ENCODE measurements at regions not wholly inside any gene's neighbourhood (a gene's known extent, or its start where the extent isn't known, plus 50 kb on each side); places are given as distances from the start of the nearest gene placed in this dataset.
"Not testable (repeated sequence)": the region's sequence is repeated elsewhere in the genome, so short reads cannot be mapped to it uniquely, and the experiment has no call there.

GRCh38 chr12:87344699-87345098, 684.5 kb downstream of the C12orf50 start:
- intact Hi-C loops (cut with micrococcal nuclease) = no loop called here

GRCh38 chr12:87338681-87339080, 690.5 kb downstream of the C12orf50 start:
- intact Hi-C loops (cut with micrococcal nuclease) = no loop called here

- intact Hi-C loops (cut with micrococcal nuclease) = no loop called here
Measured at GRCh38 chr12:87336814-87337336, 692.3 kb downstream of the C12orf50 start.

- intact Hi-C loops (cut with micrococcal nuclease) = no loop called here
Measured at GRCh38 chr12:87332987-87333726, 696.0 kb downstream of the C12orf50 start.

- intact Hi-C loops (cut with micrococcal nuclease) = not testable (repeated sequence)
Measured at GRCh38 chr12:87330071-87330555, 699.1 kb downstream of the C12orf50 start.

- intact Hi-C loops (cut with micrococcal nuclease) = no loop called here
Measured at GRCh38 chr12:87329076-87329863, 699.9 kb downstream of the C12orf50 start.

GRCh38 chr12:87323369-87323768, 705.8 kb downstream of the C12orf50 start:
- intact Hi-C loops (cut with micrococcal nuclease) = no loop called here

- intact Hi-C loops (cut with micrococcal nuclease) = no loop called here
Measured at GRCh38 chr12:87320724-87321123, 708.5 kb downstream of the C12orf50 start.

GRCh38 chr12:87317302-87317701, 711.9 kb downstream of the C12orf50 start:
- intact Hi-C loops (cut with micrococcal nuclease) = no loop called here

- intact Hi-C loops (cut with micrococcal nuclease) = no loop called here
Measured at GRCh38 chr12:87311206-87311605, 718.0 kb downstream of the C12orf50 start.

- intact Hi-C loops (cut with micrococcal nuclease) = no loop called here
Measured at GRCh38 chr12:87310126-87310525, 719.1 kb downstream of the C12orf50 start.

- intact Hi-C loops (cut with micrococcal nuclease) = no loop called here
Measured at GRCh38 chr12:87305481-87305880, 723.7 kb downstream of the C12orf50 start.

GRCh38 chr12:87304406-87304805, 724.8 kb downstream of the C12orf50 start:
- intact Hi-C loops (cut with micrococcal nuclease) = no loop called here

GRCh38 chr12:87303396-87304012, 725.7 kb downstream of the C12orf50 start:
- intact Hi-C loops (cut with micrococcal nuclease) = no loop called here

- intact Hi-C loops (cut with micrococcal nuclease) = no loop called here
Measured at GRCh38 chr12:87302126-87302745, 727.0 kb downstream of the C12orf50 start.

- intact Hi-C loops (cut with micrococcal nuclease) = no loop called here
Measured at GRCh38 chr12:87290505-87290904, 738.7 kb downstream of the C12orf50 start.

- intact Hi-C loops (cut with micrococcal nuclease) = no loop called here
Measured at GRCh38 chr12:87283886-87284285, 745.3 kb downstream of the C12orf50 start.

- intact Hi-C loops (cut with micrococcal nuclease) = no loop called here
Measured at GRCh38 chr12:87283111-87283510, 746.1 kb downstream of the C12orf50 start.

GRCh38 chr12:87280893-87281292, 748.3 kb downstream of the C12orf50 start:
- intact Hi-C loops (cut with micrococcal nuclease) = no loop called here

GRCh38 chr12:87280356-87280755, 748.8 kb downstream of the C12orf50 start:
- intact Hi-C loops (cut with micrococcal nuclease) = no loop called here

- intact Hi-C loops (cut with micrococcal nuclease) = no loop called here
Measured at GRCh38 chr12:87274594-87275245, 754.5 kb downstream of the C12orf50 start.
